Head of caudate nucleus (tissue), 42 donors: ENCODE measurements at regions not wholly inside any gene's neighbourhood (a gene's known extent, or its start where the extent isn't known, plus 50 kb on each side); places are given as distances from the start of the nearest gene placed in this dataset.

Experiments
- DNase-seq, 42 donors: peaks; one replicate each; pipeline versions ENCODE4 v3.0.0 to v3.0.0-alpha.2; 2020 to 2021; ENCODE audit warnings: mixed read lengths in 7 of 42
- intact Hi-C: fragments of 100-400 bp; cut with DNase I; formaldehyde crosslinking; loops from one replicate; pipeline ENCODE4 v1.15.0; 2022

GRCh38 chr3:120838441-120839091, 69.4 kb upstream of the STXBP5L start:
- intact Hi-C loops: no loop called here
- DNase-seq: no peak

GRCh38 chr3:120839120-120839519, 68.9 kb upstream of the STXBP5L start:
- DNase-seq: no peak
- intact Hi-C loops: no loop called here

GRCh38 chr3:120841264-120841663, 66.7 kb upstream of the STXBP5L start:
- no peak for DNase-seq
- intact Hi-C loops: no loop called here

GRCh38 chr3:120846073-120846472, 61.9 kb upstream of the STXBP5L start:
- DNase-seq: no peak

GRCh38 chr3:120848503-120848902, 59.5 kb upstream of the STXBP5L start:
- intact Hi-C loops: no loop called here
- DNase-seq: no peak

More at GRCh38 chr3:120846073-120846472, 61.9 kb upstream of the STXBP5L start:
- intact Hi-C loops: no loop called here

GRCh38 chr3:120850381-120851295, 57.4 kb upstream of the STXBP5L start:
- intact Hi-C loops: no loop called here
- peak in 2 of 42 donors; percentile 2 to 11 for DNase-seq

- intact Hi-C loops: no loop called here
- DNase-seq: no peak
Measured at GRCh38 chr3:120852412-120852811, 55.6 kb upstream of the STXBP5L start.

GRCh38 chr3:120853416-120853815, 54.6 kb upstream of the STXBP5L start:
- no peak for DNase-seq
- intact Hi-C loops: no loop called here

GRCh38 chr3:120854908-120855526, 53.0 kb upstream of the STXBP5L start:
- DNase-seq: no peak
- intact Hi-C loops: no loop called here

- peak in 23 of 42 donors; percentile 4 to 47 (median 16) for DNase-seq
- intact Hi-C loops: no loop called here
Measured at GRCh38 chr3:120855665-120856437, 52.2 kb upstream of the STXBP5L start.
